OCI-LY1 (cell line): ENCODE measurements at regions not wholly inside any gene's neighbourhood (a gene's known extent, or its start where the extent isn't known, plus 50 kb on each side); places are given as distances from the start of the nearest gene placed in this dataset.

Experiments used
- H2AFZ ChIP-seq: fragments of 200-600 bp; sonication (generic), shearing (Covaris generic); 2 replicates; pipeline ENCODE4 v1.6.0; 2014; ENCODE audit warnings: antibody characterized with exemption, mild to moderate bottlenecking, low read length
- H3F3A ChIP-seq: fragments of 200-600 bp; sonication (generic), shearing (Covaris generic); 2 replicates; pipeline ENCODE4 v1.6.0; 2014; ENCODE audit warnings: mild to moderate bottlenecking, antibody characterized with exemption, low read length, moderate library complexity; ENCODE audit not compliant: insufficient read depth
- H3K27ac ChIP-seq: fragments of 200-600 bp; sonication (generic); 2 replicates; pipeline ENCODE4 v1.5.1; 2014; ENCODE audit warnings: low read length, mixed run types, mild to moderate bottlenecking, low read depth; ENCODE audit not compliant: poor library complexity, severe bottlenecking
- H3K27me3 ChIP-seq: fragments of 200-600 bp; sonication (generic); 2 replicates; pipeline ENCODE4 v1.6.0; 2014; ENCODE audit warnings: antibody characterized with exemption, mild to moderate bottlenecking, low read length, moderate library complexity; ENCODE audit not compliant: insufficient read depth
- H3K36me3 ChIP-seq: fragments of 200-600 bp; sonication (generic); 2 replicates; pipeline ENCODE4 v1.6.1; 2014; ENCODE audit warnings: mild to moderate bottlenecking, antibody characterized with exemption, low read length, moderate library complexity, mixed read lengths; ENCODE audit not compliant: insufficient read depth
- H3K4me1 ChIP-seq: fragments of 200-600 bp; sonication (generic); 2 replicates; pipeline ENCODE4 v1.5.1; 2014; ENCODE audit warnings: mild to moderate bottlenecking, low read length, moderate library complexity; ENCODE audit not compliant: insufficient read depth, severe bottlenecking
- H3K4me2 ChIP-seq: fragments of 200-600 bp; sonication (generic), shearing (Covaris generic); 2 replicates; pipeline ENCODE4 v1.6.1; 2014; ENCODE audit warnings: low read length
- H3K4me3 ChIP-seq: fragments of 200-600 bp; sonication (generic); 2 replicates; pipeline ENCODE4 v1.5.1; 2014; ENCODE audit warnings: low read length, low read depth, mild to moderate bottlenecking, mixed read lengths; ENCODE audit not compliant: poor library complexity, severe bottlenecking
- H3K79me2 ChIP-seq: fragments of 200-600 bp; shearing (Covaris generic); 2 replicates; pipeline ENCODE4 v1.6.1; 2016; ENCODE audit warnings: mixed run types, low read length, mixed read lengths; ENCODE audit not compliant: insufficient read depth
- H3K9ac ChIP-seq: fragments of 200-600 bp; sonication (generic), shearing (Covaris generic); 2 replicates; pipeline ENCODE4 v1.6.1; 2014; ENCODE audit warnings: mild to moderate bottlenecking, low read length, mixed read lengths
- H3K9me2 ChIP-seq: fragments of 200-600 bp; sonication (generic), shearing (Covaris generic); 2 replicates; pipeline ENCODE4 v1.6.1; 2014; ENCODE audit warnings: low read depth, mild to moderate bottlenecking, low read length, mixed read lengths
- H3K9me3 ChIP-seq: fragments of 200-600 bp; shearing (Covaris generic); 2 replicates; pipeline ENCODE4 v1.6.1; 2014; ENCODE audit warnings: low read length, mixed read lengths
- H4K20me1 ChIP-seq: fragments of 200-600 bp; sonication (generic), shearing (Covaris generic); 2 replicates; pipeline ENCODE4 v1.6.0; 2016; ENCODE audit warnings: mild to moderate bottlenecking, low read length; ENCODE audit not compliant: insufficient read depth
- EZH2 ChIP-seq: fragments of 200-600 bp; sonication (generic), shearing (Covaris generic); IDR thresholded peaks from 2 replicates; pipeline ENCODE4 v1.8.0; 2017; ENCODE audit warnings: borderline replicate concordance, mixed run types, mild to moderate bottlenecking, antibody characterized with exemption, low read length, moderate library complexity, mixed read lengths
- TF ChIP-seq, protein P1 (sequence below): fragments of 200-600 bp; sonication (generic), shearing (Covaris generic); IDR thresholded peaks from 2 replicates; pipeline ENCODE4 v1.5.1; 2017; ENCODE audit warnings: mild to moderate bottlenecking, antibody characterized with exemption, low read length, moderate library complexity, mixed read lengths

DNA sequence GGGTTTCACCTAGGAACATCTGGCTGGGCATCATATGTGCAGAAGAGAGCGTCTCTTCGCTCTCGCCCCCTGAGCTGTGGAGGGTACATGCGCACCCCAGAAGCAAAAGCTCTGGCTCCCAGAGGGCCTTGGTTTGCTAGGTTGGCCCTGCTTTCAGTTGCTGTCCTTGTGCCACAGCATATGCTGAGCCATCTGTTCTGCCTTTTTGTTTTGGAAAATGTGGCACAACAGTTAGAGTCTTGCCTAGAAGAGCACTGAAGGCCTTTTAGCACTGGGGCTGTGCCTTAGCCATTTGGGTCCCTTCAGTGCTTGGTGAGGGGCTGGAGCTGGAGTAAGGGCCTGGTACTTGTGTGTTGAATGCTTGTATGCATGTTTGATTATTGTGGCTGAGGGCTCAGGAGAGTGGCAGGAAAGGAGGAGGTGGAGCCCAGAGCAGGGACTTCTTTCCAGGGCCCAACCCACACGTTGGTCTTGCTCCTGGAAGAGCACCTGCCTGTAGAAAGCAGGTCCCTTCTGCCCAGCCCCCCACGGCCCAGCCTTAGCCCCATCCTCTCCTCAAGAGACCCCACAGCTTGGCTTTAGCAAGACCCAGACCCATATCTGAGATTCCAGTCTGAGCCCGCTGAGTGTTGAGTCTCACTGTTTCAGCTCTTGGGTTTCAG is 113.7 kb downstream of the SLC25A47 start:
- Histone ChIP-seq H3K27ac (no peak overlapping the region), H3K4me2 (no peak overlapping the region), H3K79me2 (no peaks in the 10 kb centered on the region), H3K4me3 (no peak overlapping the region), H3K9me2 (no peaks in the 10 kb centered on the region), H3K9me3 (no peaks in the 10 kb centered on the region), H2AFZ (no peak overlapping the region), H3K36me3 (no peaks in the 10 kb centered on the region), H3K9ac (no peak overlapping the region), H4K20me1 (peaks cover 4% of the 10 kb centered on the region; the same call in 1 of the 2 replicates), H3F3A (no peaks in the 10 kb centered on the region), H3K4me1 (no peaks in the 10 kb centered on the region), H3K27me3 (no peaks in the 10 kb centered on the region)
- TF ChIP-seq, protein P1, sequence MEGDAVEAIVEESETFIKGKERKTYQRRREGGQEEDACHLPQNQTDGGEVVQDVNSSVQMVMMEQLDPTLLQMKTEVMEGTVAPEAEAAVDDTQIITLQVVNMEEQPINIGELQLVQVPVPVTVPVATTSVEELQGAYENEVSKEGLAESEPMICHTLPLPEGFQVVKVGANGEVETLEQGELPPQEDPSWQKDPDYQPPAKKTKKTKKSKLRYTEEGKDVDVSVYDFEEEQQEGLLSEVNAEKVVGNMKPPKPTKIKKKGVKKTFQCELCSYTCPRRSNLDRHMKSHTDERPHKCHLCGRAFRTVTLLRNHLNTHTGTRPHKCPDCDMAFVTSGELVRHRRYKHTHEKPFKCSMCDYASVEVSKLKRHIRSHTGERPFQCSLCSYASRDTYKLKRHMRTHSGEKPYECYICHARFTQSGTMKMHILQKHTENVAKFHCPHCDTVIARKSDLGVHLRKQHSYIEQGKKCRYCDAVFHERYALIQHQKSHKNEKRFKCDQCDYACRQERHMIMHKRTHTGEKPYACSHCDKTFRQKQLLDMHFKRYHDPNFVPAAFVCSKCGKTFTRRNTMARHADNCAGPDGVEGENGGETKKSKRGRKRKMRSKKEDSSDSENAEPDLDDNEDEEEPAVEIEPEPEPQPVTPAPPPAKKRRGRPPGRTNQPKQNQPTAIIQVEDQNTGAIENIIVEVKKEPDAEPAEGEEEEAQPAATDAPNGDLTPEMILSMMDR: no peak
- no peak for TF ChIP-seq EZH2

DNA sequence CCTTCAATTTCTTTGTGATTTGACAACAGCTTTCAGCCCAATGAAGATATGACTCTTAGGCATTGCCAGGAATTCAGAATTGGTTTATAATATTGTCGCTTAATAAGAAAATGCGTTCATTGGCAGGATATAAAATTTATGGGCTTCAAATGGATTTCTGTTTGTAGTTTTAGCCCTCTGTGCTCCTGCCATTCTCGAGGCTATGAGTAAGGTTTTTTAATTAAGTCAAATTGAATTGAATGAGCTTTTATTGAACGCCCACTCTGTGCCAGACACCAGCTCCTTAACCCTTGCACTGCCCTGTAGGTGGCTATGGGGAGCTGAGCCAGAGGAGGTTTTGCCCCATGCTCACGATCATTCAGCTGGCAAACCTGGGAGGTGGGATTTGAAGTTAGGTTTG is 115.1 kb downstream of the SLC25A47 start:
- no peaks in the 10 kb centered on the region for H3K79me2 ChIP-seq
- peaks cover 4% of the 10 kb centered on the region; the same call in 1 of the 2 replicates for H4K20me1 ChIP-seq
- no peak overlapping the region for H3K27ac ChIP-seq
- TF ChIP-seq EZH2: no peak
- TF ChIP-seq, protein P1: no peak
- no peak overlapping the region for H3K4me3 ChIP-seq
- H3K4me2 ChIP-seq: no peak overlapping the region
- no peaks in the 10 kb centered on the region for H3F3A ChIP-seq
- no peaks in the 10 kb centered on the region for H3K36me3 ChIP-seq
- no peak overlapping the region for H3K9ac ChIP-seq
- H3K9me3 ChIP-seq: no peaks in the 10 kb centered on the region
- H3K4me1 ChIP-seq: no peaks in the 10 kb centered on the region
- H2AFZ ChIP-seq: no peak overlapping the region
- no peaks in the 10 kb centered on the region for H3K9me2 ChIP-seq
- no peaks in the 10 kb centered on the region for H3K27me3 ChIP-seq

DNA sequence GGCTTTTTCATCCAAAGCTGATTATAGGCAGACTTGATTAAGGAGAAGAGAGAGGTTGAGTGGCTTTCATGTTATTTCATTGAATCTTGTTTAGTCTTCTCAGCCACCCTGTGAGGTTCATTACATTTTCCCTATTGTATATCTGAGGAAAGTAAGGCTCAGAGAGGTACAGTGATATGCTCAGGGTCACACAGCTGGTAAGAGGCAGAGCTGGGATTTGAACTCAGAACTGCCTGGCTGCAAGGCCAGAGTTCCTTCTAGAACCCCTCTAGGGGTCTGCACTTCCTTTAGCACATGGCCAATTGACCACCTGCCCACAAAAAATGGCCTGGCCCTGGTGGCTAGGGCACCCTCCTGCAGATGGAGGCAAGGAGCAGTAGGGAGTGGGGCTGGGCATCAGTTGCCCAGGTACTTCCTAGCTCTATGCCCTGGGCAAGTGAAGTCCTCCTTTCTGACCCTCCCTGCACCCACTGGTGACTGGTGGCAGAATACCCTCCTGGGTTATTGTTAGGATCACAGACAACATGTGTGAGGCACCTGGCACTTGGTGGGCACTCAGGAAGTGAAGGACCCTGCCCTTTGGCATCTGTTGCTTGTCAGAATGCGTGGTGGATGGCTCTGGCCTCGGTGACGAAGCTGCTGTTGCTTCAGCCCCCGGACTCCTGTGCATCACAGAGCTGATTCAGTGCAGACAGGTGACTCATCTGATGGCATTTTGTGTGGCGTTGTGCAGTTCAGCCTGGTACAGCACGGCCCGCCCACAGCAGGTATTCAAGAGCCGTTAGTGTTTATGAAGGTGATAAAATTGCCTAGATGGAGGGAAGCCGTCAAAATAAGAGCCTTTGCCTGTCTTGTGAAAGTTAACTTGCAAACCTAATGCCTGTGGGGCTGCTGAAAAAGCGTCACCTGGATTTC is 115.8 kb downstream of the SLC25A47 start:
- peaks cover 3% of the 10 kb centered on the region; the same call in 1 of the 2 replicates for H4K20me1 ChIP-seq
- H3K4me2 ChIP-seq: no peak overlapping the region
- no peaks in the 10 kb centered on the region for H3K9me2 ChIP-seq
- no peak overlapping the region for H3K9ac ChIP-seq
- H3K9me3 ChIP-seq: no peaks in the 10 kb centered on the region
- H3K4me3 ChIP-seq: no peak overlapping the region
- H3K4me1 ChIP-seq: no peaks in the 10 kb centered on the region
- H2AFZ ChIP-seq: no peak overlapping the region
- no peaks in the 10 kb centered on the region for H3K27me3 ChIP-seq
- H3K36me3 ChIP-seq: no peaks in the 10 kb centered on the region
- H3F3A ChIP-seq: no peaks in the 10 kb centered on the region
- H3K79me2 ChIP-seq: no peaks in the 10 kb centered on the region
- no peak for TF ChIP-seq EZH2
- TF ChIP-seq, protein P1: no peak
- H3K27ac ChIP-seq: no peak overlapping the region
